Activated CD8-positive, alpha-beta T cell treated with anti-CD3 and anti-CD28 coated beads, Interleukin-2, amount 10 ng/mL, durations not matched to agents 7 days and 5 days (primary cell): ENCODE measurements at regions not wholly inside any gene's neighbourhood (a gene's known extent, or its start where the extent isn't known, plus 50 kb on each side); places are given as distances from the start of the nearest gene placed in this dataset.

Experiments used
- ATAC-seq: fragments of 150-1000 bp; cut with Tn5 transposase; one replicate; pipeline ENCODE4 v1.10.0; 2021; ENCODE audit warnings: moderate library complexity
- CTCF ChIA-PET: fragments of 350-600 bp; sonication (Branson Sonifier 250); formaldehyde crosslinking; loops from one replicate; lab custom pipeline; 2021; ENCODE audit warnings: antibody characterized with exemption; lab: Charles Lee
- POLR2A ChIA-PET: fragments of 350-600 bp; sonication (Branson Sonifier 250); formaldehyde crosslinking; loops from one replicate; lab custom pipeline; 2021; ENCODE audit warnings: antibody characterized with exemption; lab: Charles Lee
- DNase-seq: peaks from one replicate; pipeline ENCODE4 v3.0.0-alpha.2; 2020
- H3K27ac Mint-ChIP-seq: one replicate; pipeline ENCODE4 v1.8.0; 2021; ENCODE audit warnings: mild to moderate bottlenecking, mixed read lengths
- H3K27me3 Mint-ChIP-seq: one replicate; pipeline ENCODE4 v1.8.0; 2021; ENCODE audit warnings: low read depth, mixed read lengths
- H3K36me3 Mint-ChIP-seq: one replicate; pipeline ENCODE4 v1.8.0; 2021; ENCODE audit warnings: low read depth, mixed read lengths
- H3K4me1 Mint-ChIP-seq: one replicate; pipeline ENCODE4 v1.8.0; 2021; ENCODE audit warnings: low read depth, mixed read lengths
- H3K4me3 Mint-ChIP-seq: one replicate; pipeline ENCODE4 v1.8.0; 2021; ENCODE audit warnings: mild to moderate bottlenecking, mixed read lengths
- H3K9me3 Mint-ChIP-seq: one replicate; pipeline ENCODE4 v1.8.0; 2022; ENCODE audit warnings: mixed read lengths; ENCODE audit not compliant: insufficient read depth

DNA sequence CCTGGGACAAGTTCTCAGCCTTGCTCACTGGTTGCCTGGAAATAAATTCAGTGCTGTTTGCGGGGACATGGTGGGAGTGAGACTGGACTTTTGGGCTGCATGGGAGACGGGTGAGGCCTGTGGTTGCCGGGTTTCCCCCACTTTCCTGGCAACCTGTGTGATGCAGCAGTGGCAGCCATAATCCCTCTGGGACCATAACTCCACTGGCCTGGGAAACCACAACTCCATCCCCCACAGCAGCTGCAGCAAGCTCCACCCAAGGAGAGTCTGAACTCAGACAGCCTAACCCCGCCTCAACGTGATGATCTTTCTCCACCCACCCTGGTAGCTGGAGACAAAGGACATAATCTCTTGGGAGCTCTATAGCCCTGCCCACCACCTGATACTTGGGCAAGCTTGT is 349.9 kb downstream of the PIK3R1 start:
- peaks cover 2% of the 10 kb centered on the region for H3K27me3 Mint-ChIP-seq
- POLR2A ChIA-PET = no interaction called here
- DNase-seq = no peak
- no peaks in the 10 kb centered on the region for H3K9me3 Mint-ChIP-seq
- H3K36me3 Mint-ChIP-seq = no peaks in the 10 kb centered on the region
- ATAC-seq = no peak
- no peak overlapping the region for H3K27ac Mint-ChIP-seq
- H3K4me1 Mint-ChIP-seq = no peaks in the 10 kb centered on the region
- CTCF ChIA-PET = no interaction called here
- H3K4me3 Mint-ChIP-seq = no peak overlapping the region

DNA sequence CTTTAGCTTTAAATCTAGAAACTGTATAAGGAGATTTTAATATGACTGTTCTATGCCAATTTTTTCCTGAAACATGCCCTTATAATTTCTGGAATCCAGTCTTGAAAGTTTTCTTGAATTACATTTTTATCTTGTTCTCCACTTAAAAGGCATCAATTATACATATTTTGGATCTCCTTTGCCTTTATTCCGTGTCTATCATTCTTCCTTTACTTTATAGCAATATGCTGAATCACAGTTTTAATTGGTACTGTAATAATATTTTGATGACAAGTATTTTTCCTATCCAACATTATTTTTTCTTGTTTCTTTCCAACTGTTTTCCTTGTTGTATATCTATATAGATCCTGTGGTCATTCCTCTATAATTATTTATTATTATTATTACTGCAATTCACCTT is 361.2 kb downstream of the PIK3R1 start:
- ChIA-PET CTCF (no interaction called here), POLR2A (no interaction called here)
- H3K36me3 Mint-ChIP-seq = no peaks in the 10 kb centered on the region
- peaks cover 13% of the 10 kb centered on the region for H3K9me3 Mint-ChIP-seq
- H3K4me3 Mint-ChIP-seq = no peak overlapping the region
- H3K27me3 Mint-ChIP-seq = peaks cover 5% of the 10 kb centered on the region
- no peaks in the 10 kb centered on the region for H3K4me1 Mint-ChIP-seq
- no peak for ATAC-seq
- H3K27ac Mint-ChIP-seq = no peak overlapping the region
- DNase-seq = no peak

DNA sequence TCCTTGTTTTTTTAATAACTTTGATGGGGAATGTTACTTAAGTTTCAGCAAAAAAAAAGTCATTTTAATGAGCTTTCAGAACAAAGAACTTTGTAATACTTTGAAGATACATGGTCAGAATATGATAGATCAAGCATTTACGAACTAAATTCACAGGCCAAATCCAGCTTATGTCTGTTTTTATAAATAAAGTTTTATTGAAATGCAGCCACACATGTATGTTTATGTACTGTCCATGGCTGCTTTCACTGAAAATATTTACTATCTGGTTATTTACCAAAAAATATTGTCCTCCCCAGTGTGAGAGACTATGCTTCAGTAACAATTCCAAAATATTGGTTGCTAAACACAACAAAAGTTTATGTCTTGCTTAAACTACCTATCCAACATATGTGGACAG is 366.7 kb downstream of the PIK3R1 start:
- CTCF ChIA-PET = no interaction called here
- Mint-ChIP-seq H3K27me3 (no peaks in the 10 kb centered on the region), H3K4me3 (no peak overlapping the region), H3K36me3 (no peaks in the 10 kb centered on the region), H3K9me3 (peaks cover 5% of the 10 kb centered on the region), H3K27ac (no peak overlapping the region), H3K4me1 (no peaks in the 10 kb centered on the region)
- ATAC-seq = no peak
- POLR2A ChIA-PET = no interaction called here
- DNase-seq = no peak

DNA sequence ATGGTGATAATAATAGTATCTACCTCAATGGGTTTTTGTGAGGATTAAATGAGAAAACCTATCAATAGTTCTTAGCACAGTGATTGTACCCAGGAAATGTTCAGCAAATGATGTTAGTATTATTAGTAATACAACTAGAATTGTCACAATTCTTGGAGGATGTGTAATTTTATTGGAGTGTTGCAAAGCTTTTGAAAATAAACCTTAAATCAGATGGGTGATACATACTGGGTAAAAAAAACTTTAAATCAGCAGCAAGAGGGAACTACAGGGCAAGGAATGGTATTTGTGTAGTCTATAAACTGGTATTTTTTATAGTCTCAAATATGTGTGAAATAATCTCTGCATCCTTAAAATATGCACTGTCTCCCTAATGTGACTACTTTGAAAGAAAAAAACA is 371.6 kb downstream of the PIK3R1 start:
- no peak overlapping the region for H3K27ac Mint-ChIP-seq
- no peaks in the 10 kb centered on the region for H3K4me1 Mint-ChIP-seq
- ChIA-PET CTCF (no interaction called here), POLR2A (no interaction called here)
- H3K36me3 Mint-ChIP-seq = no peaks in the 10 kb centered on the region
- no peaks in the 10 kb centered on the region for H3K9me3 Mint-ChIP-seq
- H3K4me3 Mint-ChIP-seq = no peak overlapping the region
- ATAC-seq (no peak), DNase-seq (no peak)
- H3K27me3 Mint-ChIP-seq = peaks cover 4% of the 10 kb centered on the region

DNA sequence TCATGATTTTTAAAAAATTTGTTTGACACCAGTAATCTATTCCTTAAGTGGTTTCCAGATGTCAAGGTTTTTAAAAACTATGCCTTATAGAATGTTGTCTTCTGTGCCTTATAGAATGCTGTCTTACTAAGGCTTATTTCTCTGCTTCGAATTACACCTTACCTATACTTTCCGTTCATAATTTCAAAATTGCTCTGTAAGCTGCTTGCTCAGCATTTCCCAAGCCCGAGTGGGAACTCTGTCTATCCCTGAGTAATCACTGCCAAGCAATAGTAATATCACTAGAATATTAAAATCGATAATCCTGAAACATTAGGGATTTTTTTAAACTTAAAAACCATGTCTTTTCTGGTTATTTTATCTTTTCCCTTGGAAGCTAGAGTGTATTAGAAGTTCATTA is 376.3 kb downstream of the PIK3R1 start:
- ATAC-seq (no peak), DNase-seq (no peak)
- no peaks in the 10 kb centered on the region for H3K36me3 Mint-ChIP-seq
- no peak overlapping the region for H3K27ac Mint-ChIP-seq
- ChIA-PET CTCF (no interaction called here), POLR2A (no interaction called here)
- no peak overlapping the region for H3K4me3 Mint-ChIP-seq
- no peaks in the 10 kb centered on the region for H3K9me3 Mint-ChIP-seq
- no peaks in the 10 kb centered on the region for H3K4me1 Mint-ChIP-seq
- peaks cover 4% of the 10 kb centered on the region for H3K27me3 Mint-ChIP-seq

DNA sequence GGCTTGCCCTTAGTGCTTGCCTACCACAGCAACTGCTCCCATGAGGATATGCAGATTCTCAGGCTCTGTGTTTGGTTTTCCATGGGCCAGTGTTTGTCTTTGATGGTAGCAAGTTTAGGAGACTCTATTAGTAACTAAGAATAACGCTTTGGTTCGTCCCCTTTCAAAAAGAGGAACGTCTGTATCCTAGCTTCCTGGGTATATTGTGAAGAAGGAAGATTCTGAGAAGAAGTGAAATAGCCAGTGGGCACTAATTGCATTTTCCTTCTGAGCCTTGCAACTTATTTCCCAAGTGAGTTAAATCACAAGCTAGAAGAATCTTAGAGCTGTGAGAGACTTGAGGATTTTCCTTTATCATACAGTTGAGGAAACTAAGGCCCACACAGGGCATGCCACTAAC is 376.8 kb downstream of the PIK3R1 start:
- ATAC-seq (no peak), DNase-seq (no peak)
- ChIA-PET POLR2A (no interaction called here), CTCF (no interaction called here)
- H3K27ac Mint-ChIP-seq = no peak overlapping the region
- no peaks in the 10 kb centered on the region for H3K4me1 Mint-ChIP-seq
- H3K9me3 Mint-ChIP-seq = no peaks in the 10 kb centered on the region
- H3K27me3 Mint-ChIP-seq = peaks cover 4% of the 10 kb centered on the region
- H3K4me3 Mint-ChIP-seq = no peak overlapping the region
- H3K36me3 Mint-ChIP-seq = no peaks in the 10 kb centered on the region

DNA sequence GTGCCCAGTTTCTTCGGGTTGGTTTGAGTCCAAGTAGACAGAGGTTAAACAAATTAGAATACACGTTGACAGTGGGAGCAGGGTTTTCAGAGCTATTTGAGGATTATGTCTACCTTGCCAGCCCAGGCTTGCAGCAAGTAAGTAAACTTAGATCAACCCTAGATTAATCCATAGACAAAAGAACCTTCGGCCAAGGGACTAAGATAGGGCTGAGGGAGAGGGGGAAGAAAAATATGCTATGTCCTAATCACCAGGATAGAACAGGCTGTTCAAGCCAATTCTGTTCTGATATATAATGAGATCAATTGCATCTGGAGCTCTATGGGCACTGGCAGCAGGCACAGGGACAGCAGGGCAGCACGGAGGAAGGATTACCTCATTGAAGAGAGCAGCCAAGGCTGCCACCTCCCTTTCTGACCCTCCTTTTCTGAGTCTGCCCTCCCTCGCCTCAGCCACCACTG is 377.7 kb downstream of the PIK3R1 start:
- POLR2A ChIA-PET = no interaction called here
- no peaks in the 10 kb centered on the region for H3K4me1 Mint-ChIP-seq
- no peaks in the 10 kb centered on the region for H3K9me3 Mint-ChIP-seq
- H3K27me3 Mint-ChIP-seq = no peaks in the 10 kb centered on the region
- ATAC-seq (no peak), DNase-seq (no peak)
- no peak overlapping the region for H3K4me3 Mint-ChIP-seq
- H3K36me3 Mint-ChIP-seq = no peaks in the 10 kb centered on the region
- H3K27ac Mint-ChIP-seq = no peak overlapping the region
- CTCF ChIA-PET = no interaction called here

DNA sequence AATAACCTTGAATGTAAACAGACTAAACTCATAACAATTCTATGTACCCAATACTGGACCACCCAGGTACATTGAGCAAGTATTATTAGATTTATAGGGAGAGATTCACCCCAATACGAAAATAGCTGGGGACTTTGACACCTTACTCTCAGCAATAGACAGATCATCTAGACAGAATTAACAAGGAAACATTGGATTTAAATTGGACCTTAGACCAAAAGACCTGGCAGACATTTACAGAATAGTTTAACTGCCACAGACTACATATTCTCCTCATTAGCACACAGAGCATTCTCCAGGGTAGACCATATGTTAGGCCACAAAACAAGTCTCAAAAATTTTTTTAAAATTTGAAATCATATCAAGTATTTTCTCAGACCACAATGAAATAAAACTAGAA is 397.4 kb downstream of the PIK3R1 start:
- peaks cover 25% of the 10 kb centered on the region for H3K9me3 Mint-ChIP-seq
- CTCF ChIA-PET = no interaction called here
- no peak for ATAC-seq
- no peaks in the 10 kb centered on the region for H3K36me3 Mint-ChIP-seq
- H3K4me1 Mint-ChIP-seq = no peaks in the 10 kb centered on the region
- H3K4me3 Mint-ChIP-seq = no peak overlapping the region
- no peak for DNase-seq
- H3K27me3 Mint-ChIP-seq = peaks cover 7% of the 10 kb centered on the region
- no peak overlapping the region for H3K27ac Mint-ChIP-seq
- POLR2A ChIA-PET = no interaction called here

DNA sequence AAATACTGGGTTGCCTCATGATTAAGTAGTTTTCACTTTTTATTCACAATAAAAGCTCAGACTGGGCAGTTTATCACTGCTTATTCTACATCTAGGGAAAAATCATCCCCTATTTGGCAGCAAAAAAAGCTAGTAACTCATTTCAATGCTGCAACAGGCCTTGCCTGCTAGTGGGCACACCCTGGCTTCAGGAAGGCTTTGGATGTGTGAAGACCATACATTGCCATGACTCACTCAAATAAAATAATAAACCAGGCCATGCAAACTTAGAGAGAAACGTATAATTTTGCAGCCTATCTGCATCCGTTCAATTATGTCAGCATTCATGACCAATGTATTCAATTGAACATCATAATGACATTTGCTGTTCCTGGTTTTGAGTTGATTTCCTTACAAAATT is 402.9 kb downstream of the PIK3R1 start:
- Mint-ChIP-seq H3K4me1 (no peaks in the 10 kb centered on the region), H3K36me3 (no peaks in the 10 kb centered on the region), H3K9me3 (peaks cover 5% of the 10 kb centered on the region), H3K27me3 (peaks cover 8% of the 10 kb centered on the region), H3K27ac (no peak overlapping the region), H3K4me3 (no peak overlapping the region)
- ATAC-seq (no peak), DNase-seq (no peak)
- ChIA-PET CTCF (interaction anchor here (1.1 kb wide), 1 partner anchor 332 kb away, joined by 6 read pairs; no protein-coding TSS in a partner anchor), POLR2A (no interaction called here)

DNA sequence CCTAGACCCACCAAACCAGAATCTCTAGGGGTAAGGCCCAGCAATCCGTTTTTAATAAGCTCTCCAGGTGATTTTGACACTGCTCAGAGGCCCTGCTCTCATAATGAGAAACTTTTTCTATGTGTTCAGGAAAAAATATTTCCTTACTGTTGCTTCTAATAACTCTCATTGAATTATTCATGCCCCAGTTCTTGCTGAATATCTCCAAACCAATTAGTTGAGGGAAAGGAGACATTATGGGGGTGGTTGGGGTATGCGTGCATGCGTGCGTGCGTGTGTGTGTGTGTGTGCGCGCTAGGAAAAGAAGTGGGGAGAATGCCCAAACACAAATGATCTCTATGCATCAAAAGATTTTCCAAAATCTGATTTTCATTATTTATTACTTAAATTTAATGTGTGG is 411.4 kb downstream of the PIK3R1 start:
- ChIA-PET CTCF (no interaction called here), POLR2A (no interaction called here)
- H3K36me3 Mint-ChIP-seq = no peaks in the 10 kb centered on the region
- H3K27ac Mint-ChIP-seq = no peak overlapping the region
- H3K27me3 Mint-ChIP-seq = no peaks in the 10 kb centered on the region
- H3K9me3 Mint-ChIP-seq = no peaks in the 10 kb centered on the region
- no peak for DNase-seq
- no peak overlapping the region for H3K4me3 Mint-ChIP-seq
- no peak for ATAC-seq
- no peaks in the 10 kb centered on the region for H3K4me1 Mint-ChIP-seq

DNA sequence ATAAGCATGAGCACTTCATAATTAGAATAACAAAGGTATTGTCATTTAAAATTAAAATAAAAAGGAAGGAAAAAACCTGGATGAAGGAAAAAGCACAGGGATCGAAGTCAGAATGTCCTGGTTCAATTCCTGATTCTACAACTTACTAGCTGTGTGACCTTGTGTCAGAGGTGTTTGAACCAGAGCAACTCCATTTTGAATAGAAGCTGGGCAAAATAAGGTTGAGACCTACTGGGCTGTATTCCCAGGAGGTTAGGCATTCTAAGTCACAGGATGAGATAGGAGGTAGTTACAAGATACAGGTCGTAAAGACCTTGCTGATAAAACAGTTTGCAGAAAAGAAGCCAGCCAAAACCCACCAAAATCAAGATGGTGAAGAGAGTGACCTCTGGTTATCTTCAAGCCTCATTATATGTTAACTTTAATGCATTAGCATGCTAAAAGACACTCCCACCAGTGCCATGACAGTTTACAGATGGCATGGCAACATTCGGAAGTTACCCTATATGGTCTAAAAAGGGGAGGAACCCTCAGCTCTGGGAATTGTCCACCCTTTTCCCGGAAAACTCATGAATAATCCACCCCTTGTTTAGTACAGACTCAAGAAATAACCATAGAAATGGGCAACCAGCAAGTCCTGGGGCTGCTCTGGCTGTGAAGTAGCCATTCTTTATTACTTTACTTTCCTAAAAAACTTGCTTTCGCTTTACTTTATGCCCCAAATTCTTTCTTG is 412.7 kb downstream of the PIK3R1 start:
- ChIA-PET CTCF (no interaction called here), POLR2A (no interaction called here)
- no peak for DNase-seq
- Mint-ChIP-seq H3K9me3 (no peaks in the 10 kb centered on the region), H3K36me3 (no peaks in the 10 kb centered on the region), H3K27me3 (no peaks in the 10 kb centered on the region), H3K4me3 (no peak overlapping the region), H3K27ac (no peak overlapping the region), H3K4me1 (no peaks in the 10 kb centered on the region)
- no peak for ATAC-seq

DNA sequence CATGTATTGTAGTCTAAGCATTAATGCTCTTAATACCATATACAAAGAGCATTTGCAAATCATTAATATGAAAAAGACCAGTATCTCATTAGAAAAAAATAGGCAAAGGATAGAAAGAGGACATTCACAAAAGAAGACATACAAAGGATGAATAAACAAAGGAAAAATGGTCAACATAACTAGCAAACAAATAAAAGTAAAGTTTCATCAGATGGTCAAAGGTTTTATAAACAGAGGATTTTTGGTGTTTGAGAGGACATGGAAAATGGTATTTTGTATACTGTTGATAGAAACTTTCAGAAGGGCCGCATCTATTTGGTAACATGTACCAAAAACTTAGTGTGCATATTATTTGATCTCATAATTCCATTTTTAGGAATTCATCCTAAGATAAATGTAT is 414.8 kb downstream of the PIK3R1 start:
- Mint-ChIP-seq H3K36me3 (no peaks in the 10 kb centered on the region), H3K27ac (no peak overlapping the region), H3K4me1 (no peaks in the 10 kb centered on the region), H3K27me3 (no peaks in the 10 kb centered on the region), H3K9me3 (no peaks in the 10 kb centered on the region), H3K4me3 (no peak overlapping the region)
- ATAC-seq (no peak), DNase-seq (no peak)
- POLR2A ChIA-PET = no interaction called here
- CTCF ChIA-PET = no interaction called here

DNA sequence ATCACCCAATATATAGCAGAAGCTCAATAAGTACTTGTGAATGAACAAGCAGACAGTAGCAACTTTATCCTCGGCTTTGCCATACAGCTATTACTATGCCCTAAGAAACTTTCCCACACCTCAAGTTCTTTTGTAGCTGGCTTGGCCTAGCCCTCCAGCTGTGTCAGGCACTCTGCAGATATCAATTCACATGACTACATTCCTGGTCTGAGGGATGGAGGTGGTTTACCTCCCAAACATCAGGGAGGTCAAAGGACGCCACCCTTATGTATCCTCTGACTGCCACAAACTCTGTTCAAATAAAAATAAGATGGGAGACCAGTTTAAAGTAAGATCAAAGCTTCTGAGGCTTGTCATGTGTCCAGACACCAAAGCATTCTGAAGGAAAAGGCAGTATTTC is 416.3 kb downstream of the PIK3R1 start:
- Mint-ChIP-seq H3K4me3 (no peak overlapping the region), H3K4me1 (no peaks in the 10 kb centered on the region), H3K27ac (no peak overlapping the region), H3K36me3 (no peaks in the 10 kb centered on the region), H3K9me3 (no peaks in the 10 kb centered on the region), H3K27me3 (peaks cover 3% of the 10 kb centered on the region)
- ChIA-PET CTCF (no interaction called here), POLR2A (no interaction called here)
- no peak for ATAC-seq
- DNase-seq = no peak
